Stomach (tissue), 8 donors: ENCODE measurements at regions not wholly inside any gene's neighbourhood (a gene's known extent, or its start where the extent isn't known, plus 50 kb on each side); places are given as distances from the start of the nearest gene placed in this dataset.

Source experiments
- DNase-seq, 2 donors: peaks; one replicate each; pipeline versions ENCODE4 v3.0.0 to v3.0.0-alpha.2; 2013 to 2019
- H3K27ac ChIP-seq, 5 donors: fragments of 200-600 bp in 4 of 5; sonication (generic) in 4 of 5; one replicate each; pipeline ENCODE4 v1.5.1; 2013 to 2019; ENCODE audit warnings: mild to moderate bottlenecking in 1 of 5, moderate library complexity in 1 of 5
- H3K27me3 ChIP-seq, 3 donors: fragments of 200-600 bp; sonication (generic); one replicate each; pipeline ENCODE4 v1.5.1; 2017 to 2019; ENCODE audit warnings: mixed run types in 1 of 3
- H3K36me3 ChIP-seq, 4 donors: fragments of 200-600 bp; sonication (generic); 1 replicate in 3 of 4; 2 replicates in 1 of 4; pipeline ENCODE4 v1.5.1; 2016 to 2019
- H3K4me1 ChIP-seq, 4 donors: fragments of 200-600 bp; sonication (generic); one replicate each; pipeline ENCODE4 v1.5.1; 2016 to 2019
- H3K4me3 ChIP-seq, 4 donors: fragments of 200-600 bp; sonication (generic) in 3 of 4; one replicate each; pipeline ENCODE4 v1.5.1; 2016 to 2019; ENCODE audit warnings: mild to moderate bottlenecking in 1 of 4
- H3K9me3 ChIP-seq, 4 donors: fragments of 200-600 bp; sonication (generic); one replicate each; pipeline ENCODE4 v1.5.1; 2016 to 2019
- EP300 ChIP-seq: sonication (generic); formaldehyde crosslinking; IDR thresholded peaks from one replicate; pipeline ENCODE4 v1.6.1; 2017; ENCODE audit warnings: antibody characterized with exemption
- POLR2A ChIP-seq, 4 donors: fragments of 450-650 bp; IDR thresholded peaks; one replicate each; pipeline ENCODE4 v1.6.1; 2016; ENCODE audit warnings: antibody characterized with exemption in 4 of 4, control low read depth in 2 of 4, mild to moderate bottlenecking in 1 of 4, moderate library complexity in 1 of 4
- POLR2AphosphoS5 ChIP-seq, 3 donors: sonication (generic); formaldehyde crosslinking; IDR thresholded peaks; one replicate each; pipeline ENCODE4 v1.6.1; 2016; ENCODE audit warnings: antibody characterized with exemption in 3 of 3
- WGBS, 5 donors: extraction: QIAGEN DNeasy Blood & Tissue Kit in 3 of 5; methylation state at CpG; one replicate each; pipeline versions ENCODE4 v1.1.5 to v1.1.7; 2013 to 2018; 5-methylcytosine and 5-hydroxymethylcytosine counted together
- intact Hi-C: fragments of 100-400 bp; cut with DNase I; formaldehyde crosslinking; loops from one replicate; pipeline ENCODE4 v1.15.1; 2023; ENCODE audit warnings: low total_unique reads
- TF ChIP-seq, protein P1 (sequence below), 7 experiments: fragments of 450-650 bp in 4 of 7; fragments of 200-600 bp in 3 of 7; sonication (generic) in 3 of 7; IDR thresholded peaks; one replicate each; pipeline ENCODE4 v1.5.1; 2016 to 2019; ENCODE audit warnings: antibody characterized with exemption in 7 of 7, control low read depth in 2 of 7, mild to moderate bottlenecking in 1 of 7
- donor health status: healthy with polysubstance abuse.
- donor health status: Bipolar disorder and iron deficiency.
- donor health status: healthy.

DNA sequence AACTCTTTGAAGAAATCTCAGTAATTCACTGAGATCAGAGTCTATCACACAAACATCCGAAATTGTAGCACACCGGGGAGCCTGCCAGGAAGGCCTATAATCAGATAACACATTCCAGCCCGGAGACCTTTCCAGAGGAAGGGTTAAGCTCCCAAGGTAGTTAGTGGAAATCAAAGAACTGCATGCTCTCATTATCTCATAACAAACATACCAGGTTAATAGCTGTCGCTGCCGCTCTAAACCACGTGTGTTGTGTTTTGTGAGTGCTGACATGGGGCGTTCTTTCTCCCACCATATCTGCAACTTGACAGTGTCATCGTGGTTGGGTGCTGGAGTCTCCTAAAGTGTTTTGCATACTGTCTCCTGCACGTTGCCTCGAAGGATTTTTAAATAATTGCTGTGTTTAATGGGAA, 120.7 kb upstream of the CARD11 start:
- no peaks in the 10 kb centered on the region for H3K36me3 ChIP-seq
- peak; percentile 61 to 69 for DNase-seq
- H3K4me3 ChIP-seq, result no peak overlapping the region
- no peak overlapping the region for H3K27ac ChIP-seq
- WGBS, 5 donors, result 7 to 36% (median 16%) methylated on average over 10 of the region's 10 CpGs
- peaks cover 0 to 17% (median 6%) of the 10 kb centered on the region in 4 donors for H3K4me1 ChIP-seq
- H3K27me3 ChIP-seq, result peaks cover 0 to 24% (median 0%) of the 10 kb centered on the region in 3 donors
- H3K9me3 ChIP-seq, result no peaks in the 10 kb centered on the region
- intact Hi-C loops, result no loop called here
- peak in 1 of 3 donors; percentile 14 for TF ChIP-seq POLR2AphosphoS5 (IDR thresholded peaks at IDR 0.05)
- no peak for TF ChIP-seq POLR2A (IDR thresholded peaks at IDR 0.05)

DNA sequence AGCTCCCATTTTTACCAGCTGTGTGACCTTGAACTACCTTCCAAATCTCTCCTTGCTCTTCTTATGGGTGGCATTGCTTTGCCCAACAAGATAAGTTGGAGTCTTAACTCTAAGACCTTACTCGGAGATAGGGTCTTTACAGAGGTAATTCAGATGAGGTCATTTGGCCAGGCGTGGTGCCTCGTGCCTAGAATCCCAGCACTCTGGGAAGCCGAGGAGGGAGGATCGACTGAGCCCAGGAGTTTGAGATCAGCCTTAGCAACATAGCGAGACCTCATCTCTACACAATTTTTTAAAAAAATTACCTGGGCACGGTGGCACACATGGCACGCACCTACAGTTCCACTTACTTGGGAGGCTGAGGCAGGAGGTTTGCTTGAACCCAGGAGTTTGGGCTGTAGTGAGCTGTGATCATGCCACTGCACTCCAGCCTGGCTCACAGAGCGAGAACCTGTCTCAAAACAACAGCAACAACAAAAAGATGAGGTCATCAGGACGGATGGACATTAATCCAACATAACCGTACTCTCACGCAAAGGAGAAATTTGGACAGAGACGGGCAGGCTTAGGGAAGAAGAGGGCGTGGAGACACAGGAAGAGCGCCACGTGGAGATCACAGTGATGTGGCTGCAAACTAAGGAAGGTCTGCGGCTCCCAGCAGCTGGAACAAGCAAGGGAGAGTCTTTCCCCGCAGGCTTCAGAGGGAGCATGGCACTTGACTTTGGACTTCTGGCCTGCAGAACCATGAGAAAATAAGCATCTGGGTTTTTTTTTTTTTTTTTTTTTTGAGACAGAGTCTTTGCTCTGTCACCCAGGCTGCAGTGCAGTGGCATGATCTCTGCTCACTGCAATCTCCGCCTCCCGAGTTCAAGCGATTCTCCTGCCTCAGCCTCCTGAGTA, 122.3 kb upstream of the CARD11 start:
- Histone ChIP-seq H3K9me3 (no peaks in the 10 kb centered on the region), H3K36me3 (no peaks in the 10 kb centered on the region), H3K4me3 (no peak overlapping the region), H3K27ac (no peak overlapping the region), H3K27me3 (peaks cover 0 to 26% (median 0%) of the 10 kb centered on the region in 3 donors), H3K4me1 (peaks cover 0 to 17% (median 6%) of the 10 kb centered on the region in 4 donors)
- WGBS, 5 donors, result 75 to 85% (median 81%) methylated on average over 21 of the region's 21 CpGs
- no peak for TF ChIP-seq POLR2A (IDR thresholded peaks at IDR 0.05)
- no peak for TF ChIP-seq POLR2AphosphoS5 (IDR thresholded peaks at IDR 0.05)
- TF ChIP-seq, protein P1, sequence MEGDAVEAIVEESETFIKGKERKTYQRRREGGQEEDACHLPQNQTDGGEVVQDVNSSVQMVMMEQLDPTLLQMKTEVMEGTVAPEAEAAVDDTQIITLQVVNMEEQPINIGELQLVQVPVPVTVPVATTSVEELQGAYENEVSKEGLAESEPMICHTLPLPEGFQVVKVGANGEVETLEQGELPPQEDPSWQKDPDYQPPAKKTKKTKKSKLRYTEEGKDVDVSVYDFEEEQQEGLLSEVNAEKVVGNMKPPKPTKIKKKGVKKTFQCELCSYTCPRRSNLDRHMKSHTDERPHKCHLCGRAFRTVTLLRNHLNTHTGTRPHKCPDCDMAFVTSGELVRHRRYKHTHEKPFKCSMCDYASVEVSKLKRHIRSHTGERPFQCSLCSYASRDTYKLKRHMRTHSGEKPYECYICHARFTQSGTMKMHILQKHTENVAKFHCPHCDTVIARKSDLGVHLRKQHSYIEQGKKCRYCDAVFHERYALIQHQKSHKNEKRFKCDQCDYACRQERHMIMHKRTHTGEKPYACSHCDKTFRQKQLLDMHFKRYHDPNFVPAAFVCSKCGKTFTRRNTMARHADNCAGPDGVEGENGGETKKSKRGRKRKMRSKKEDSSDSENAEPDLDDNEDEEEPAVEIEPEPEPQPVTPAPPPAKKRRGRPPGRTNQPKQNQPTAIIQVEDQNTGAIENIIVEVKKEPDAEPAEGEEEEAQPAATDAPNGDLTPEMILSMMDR (IDR thresholded peaks at IDR 0.05), result no peak
- no peak for TF ChIP-seq EP300
- no peak for DNase-seq
- intact Hi-C loops, result no loop called here

DNA sequence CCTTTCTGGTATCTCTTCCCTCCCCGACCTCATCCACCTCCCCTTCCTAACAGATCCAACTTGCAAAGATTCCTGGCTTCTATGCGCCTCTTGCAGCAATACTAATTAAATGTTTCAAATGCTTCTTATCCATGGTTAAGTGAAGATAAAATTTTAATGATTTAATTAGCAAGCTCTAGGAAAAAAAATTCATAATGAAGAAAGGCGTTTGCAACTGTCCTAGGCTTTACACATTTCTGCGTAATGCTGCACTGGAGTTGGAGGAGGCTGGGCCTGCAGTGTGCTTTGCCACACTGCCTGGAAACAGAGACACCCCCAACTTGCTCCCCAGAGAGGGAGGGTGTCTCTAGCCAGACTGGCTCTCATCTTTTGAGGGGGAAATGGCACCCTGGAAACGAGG, 123.9 kb upstream of the CARD11 start:
- H3K4me3 ChIP-seq, result no peak overlapping the region
- H3K27ac ChIP-seq, result no peak overlapping the region
- no peaks in the 10 kb centered on the region for H3K9me3 ChIP-seq
- 71 to 80% (median 78%) methylated on average over 5 of the region's 5 CpGs for WGBS, 5 donors
- intact Hi-C loops, result no loop called here
- TF ChIP-seq, protein P1 (IDR thresholded peaks at IDR 0.05), result no peak
- TF ChIP-seq POLR2A (IDR thresholded peaks at IDR 0.05), result no peak
- TF ChIP-seq POLR2AphosphoS5 (IDR thresholded peaks at IDR 0.05), result no peak
- TF ChIP-seq EP300, result no peak
- H3K4me1 ChIP-seq, result peaks cover 0 to 17% (median 6%) of the 10 kb centered on the region in 4 donors
- H3K36me3 ChIP-seq, result no peaks in the 10 kb centered on the region
- DNase-seq, result no peak
- peaks cover 0 to 26% (median 0%) of the 10 kb centered on the region in 3 donors for H3K27me3 ChIP-seq

DNA sequence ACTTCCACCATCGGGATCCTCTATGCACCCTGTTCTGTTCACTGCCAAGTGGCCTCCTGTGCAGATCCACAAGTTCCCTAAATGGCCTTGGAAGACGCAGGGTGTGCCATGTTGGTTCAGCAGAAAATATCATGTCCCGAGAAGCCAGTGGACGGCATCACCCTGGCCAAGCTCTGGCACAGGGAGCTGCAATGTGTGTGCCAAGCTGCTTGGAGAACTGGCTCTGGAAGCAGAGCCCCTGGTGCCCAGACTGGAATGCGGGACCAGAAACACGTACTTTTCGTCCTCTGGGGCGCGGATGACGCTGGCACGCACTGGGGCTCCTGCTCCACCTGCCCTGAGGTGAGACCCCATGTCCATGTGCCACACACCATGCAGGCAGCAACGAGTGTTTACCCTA, 124.7 kb upstream of the CARD11 start:
- Histone ChIP-seq H3K27me3 (peaks cover 0 to 26% (median 0%) of the 10 kb centered on the region in 3 donors), H3K27ac (no peak overlapping the region), H3K36me3 (no peaks in the 10 kb centered on the region), H3K4me1 (peaks cover 0 to 16% (median 6%) of the 10 kb centered on the region in 4 donors), H3K9me3 (no peaks in the 10 kb centered on the region), H3K4me3 (no peak overlapping the region)
- intact Hi-C loops, result no loop called here
- whole genome bisulfite sequencing, 5 donors, result 62 to 92% (median 86%) methylated on average over 7 to 12 of the region's 12 CpGs
- DNase-seq, result no peak
- TF ChIP-seq EP300 (no peak), POLR2AphosphoS5 (IDR thresholded peaks at IDR 0.05) (no peak), POLR2A (IDR thresholded peaks at IDR 0.05) (no peak)
- TF ChIP-seq, protein P1 (IDR thresholded peaks at IDR 0.05), result no peak
